HL-60/S4 treated with retinoic acid at 250 ng/mL for 4 days and 3 days (cell line): ENCODE measurements at regions not wholly inside any gene's neighbourhood (a gene's known extent, or its start where the extent isn't known, plus 50 kb on each side); places are given as distances from the start of the nearest gene placed in this dataset.

Source experiments
- in situ Hi-C: fragments of 300-500 bp; cut with MboI; formaldehyde crosslinking; loops from 2 replicates; pipeline ENCODE4 v1.7.0; 2022; ENCODE audit warnings: low sequenced_read_pairs

- in situ Hi-C loops = loop anchor here (10.0 kb wide), 2 partner anchors 171 to 251 kb away; partner anchors contain the start of gene RUNX3
These were observed 126.5 kb downstream of the SYF2 start for GRCh38 chr1:25105836-25106235.

- in situ Hi-C loops = loop anchor here (10.0 kb wide), 2 partner anchors 170 to 250 kb away; partner anchors contain the start of gene RUNX3
These were observed 127.3 kb downstream of the SYF2 start for GRCh38 chr1:25104932-25105561.

GRCh38 chr1:25103164-25103795 lies 129.0 kb downstream of the SYF2 start:
- in situ Hi-C loops = loop anchor here (10.0 kb wide), 2 partner anchors 168 to 248 kb away; partner anchors contain the start of gene RUNX3

GRCh38 chr1:25100151-25100833 lies 132.0 kb downstream of the SYF2 start:
- in situ Hi-C loops = loop anchor here (10.0 kb wide), 2 partner anchors 165 to 245 kb away; partner anchors contain the start of gene RUNX3

- in situ Hi-C loops = no loop called here
These were observed 132.9 kb downstream of the SYF2 start for GRCh38 chr1:25099343-25099951.

GRCh38 chr1:25098717-25099116 lies 133.6 kb downstream of the SYF2 start:
- in situ Hi-C loops = no loop called here

GRCh38 chr1:25096307-25097150 lies 135.8 kb downstream of the SYF2 start:
- in situ Hi-C loops = no loop called here

GRCh38 chr1:25095635-25096200 lies 136.6 kb downstream of the SYF2 start:
- in situ Hi-C loops = no loop called here

GRCh38 chr1:25094995-25095394 lies 137.3 kb downstream of the SYF2 start:
- in situ Hi-C loops = no loop called here

GRCh38 chr1:25094229-25094628 lies 138.1 kb downstream of the SYF2 start:
- in situ Hi-C loops = no loop called here

GRCh38 chr1:25091658-25092057 lies 140.6 kb downstream of the SYF2 start:
- in situ Hi-C loops = no loop called here

GRCh38 chr1:25090707-25091422 lies 141.4 kb downstream of the SYF2 start:
- in situ Hi-C loops = no loop called here

GRCh38 chr1:25089772-25090171 lies 142.5 kb downstream of the SYF2 start:
- in situ Hi-C loops = no loop called here

- in situ Hi-C loops = no loop called here
These were observed 143.4 kb downstream of the SYF2 start for GRCh38 chr1:25088946-25089345.

GRCh38 chr1:25088180-25088701 lies 144.1 kb downstream of the SYF2 start:
- in situ Hi-C loops = no loop called here

GRCh38 chr1:25086518-25087079 lies 145.7 kb downstream of the SYF2 start:
- in situ Hi-C loops = no loop called here

- in situ Hi-C loops = no loop called here
These were observed 147.9 kb downstream of the SYF2 start for GRCh38 chr1:25084407-25084806.

GRCh38 chr1:25083481-25084345 lies 148.6 kb downstream of the SYF2 start:
- in situ Hi-C loops = no loop called here
